Hepatocyte (in vitro differentiated cells): ENCODE measurements at regions not wholly inside any gene's neighbourhood (a gene's known extent, or its start where the extent isn't known, plus 50 kb on each side); places are given as distances from the start of the nearest gene placed in this dataset.
"Not testable (repeated sequence)": the region's sequence is repeated elsewhere in the genome, so short reads cannot be mapped to it uniquely, and the experiment has no call there.

Experiments used
- EZH2 ChIP-seq: fragments of 200-600 bp; sonication (generic); IDR thresholded peaks from 2 replicates; pipeline ENCODE4 v1.6.1; 2016; ENCODE audit warnings: antibody characterized with exemption, mild to moderate bottlenecking, borderline replicate concordance
- TF ChIP-seq, protein P1 (sequence below): fragments of 200-600 bp; sonication (generic); IDR thresholded peaks from 2 replicates; pipeline ENCODE4 v1.5.1; 2016; ENCODE audit warnings: antibody characterized with exemption, mild to moderate bottlenecking; ENCODE audit not compliant: poor library complexity

DNA sequence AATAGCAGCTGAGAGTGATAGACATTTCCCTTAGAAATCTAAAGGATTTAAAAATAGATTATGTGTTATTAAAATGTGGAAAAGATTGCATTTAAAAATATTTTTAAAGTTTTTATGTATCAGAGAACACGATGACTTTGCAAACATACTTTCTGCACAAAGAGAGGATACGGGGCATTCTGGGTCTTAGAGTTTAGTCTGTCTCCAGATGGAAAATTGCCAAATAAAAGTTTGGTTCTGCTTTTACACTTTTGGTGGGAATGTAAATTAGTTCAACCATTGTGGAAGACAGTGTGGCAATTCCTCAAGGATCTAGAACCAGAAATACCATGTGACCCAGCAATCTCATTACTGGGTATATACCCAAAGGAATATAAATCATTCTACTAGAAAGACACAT, 355.2 kb downstream of the NDFIP2 start:
- TF ChIP-seq, protein P1, sequence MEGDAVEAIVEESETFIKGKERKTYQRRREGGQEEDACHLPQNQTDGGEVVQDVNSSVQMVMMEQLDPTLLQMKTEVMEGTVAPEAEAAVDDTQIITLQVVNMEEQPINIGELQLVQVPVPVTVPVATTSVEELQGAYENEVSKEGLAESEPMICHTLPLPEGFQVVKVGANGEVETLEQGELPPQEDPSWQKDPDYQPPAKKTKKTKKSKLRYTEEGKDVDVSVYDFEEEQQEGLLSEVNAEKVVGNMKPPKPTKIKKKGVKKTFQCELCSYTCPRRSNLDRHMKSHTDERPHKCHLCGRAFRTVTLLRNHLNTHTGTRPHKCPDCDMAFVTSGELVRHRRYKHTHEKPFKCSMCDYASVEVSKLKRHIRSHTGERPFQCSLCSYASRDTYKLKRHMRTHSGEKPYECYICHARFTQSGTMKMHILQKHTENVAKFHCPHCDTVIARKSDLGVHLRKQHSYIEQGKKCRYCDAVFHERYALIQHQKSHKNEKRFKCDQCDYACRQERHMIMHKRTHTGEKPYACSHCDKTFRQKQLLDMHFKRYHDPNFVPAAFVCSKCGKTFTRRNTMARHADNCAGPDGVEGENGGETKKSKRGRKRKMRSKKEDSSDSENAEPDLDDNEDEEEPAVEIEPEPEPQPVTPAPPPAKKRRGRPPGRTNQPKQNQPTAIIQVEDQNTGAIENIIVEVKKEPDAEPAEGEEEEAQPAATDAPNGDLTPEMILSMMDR: not testable (repeated sequence)
- TF ChIP-seq EZH2: not testable (repeated sequence)
